Kidney (tissue), 13 donors: ENCODE measurements at regions not wholly inside any gene's neighbourhood (a gene's known extent, or its start where the extent isn't known, plus 50 kb on each side); places are given as distances from the start of the nearest gene placed in this dataset.

ENCODE experiments used
- DNase-seq, 5 donors: peaks; one replicate each; pipeline ENCODE4 v3.0.0-alpha.2; 2013 to 2020
- FAIRE-seq: peaks from 2 replicates; lab custom pipeline; 2012; peaks lifted over from hg19 to GRCh38; lab: Jason Lieb, UNC
- H3K27ac ChIP-seq, 2 donors: one replicate each; pipeline ENCODE4 v1.7.0; 2013; ENCODE audit warnings: low read depth in 2 of 2, low read length in 2 of 2, inconsistent platforms in 1 of 2
- H3K27me3 ChIP-seq: one replicate; pipeline ENCODE4 v1.7.1; 2013; ENCODE audit warnings: low read length, inconsistent platforms; ENCODE audit not compliant: control insufficient read depth, insufficient read depth
- H3K36me3 ChIP-seq, 3 donors: one replicate each; pipeline versions ENCODE4 v1.7.0 to v1.7.1; 2013; ENCODE audit warnings: low read length in 3 of 3, control low read depth in 1 of 3, inconsistent platforms in 1 of 3; ENCODE audit not compliant: insufficient read depth in 3 of 3, control insufficient read depth in 2 of 3
- H3K4me1 ChIP-seq, 3 donors: one replicate each; pipeline versions ENCODE4 v1.7.0 to v1.7.1; 2013; ENCODE audit warnings: low read length in 3 of 3, inconsistent platforms in 1 of 3, low read depth in 1 of 3; ENCODE audit not compliant: control insufficient read depth in 2 of 3, insufficient read depth in 2 of 3
- H3K4me3 ChIP-seq, 3 donors: one replicate each; pipeline versions ENCODE4 v1.7.0 to v1.8.1; 2013; ENCODE audit warnings: low read length in 3 of 3, control low read depth in 1 of 3, inconsistent platforms in 1 of 3
- H3K9ac ChIP-seq, 3 donors: one replicate each; pipeline versions ENCODE4 v1.7.0 to v1.7.1; 2013; ENCODE audit warnings: low read length in 3 of 3, control low read depth in 1 of 3, inconsistent platforms in 1 of 3
- H3K9me3 ChIP-seq, 3 donors: one replicate each; pipeline versions ENCODE4 v1.7.0 to v1.7.1; 2013; ENCODE audit warnings: low read length in 3 of 3, control low read depth in 1 of 3, inconsistent platforms in 1 of 3; ENCODE audit not compliant: control insufficient read depth in 2 of 3, insufficient read depth in 1 of 3
- intact Hi-C: fragments of 100-400 bp; cut with DNase I; formaldehyde crosslinking; loops from one replicate; pipeline ENCODE4 v1.11.1; 2022
- TF ChIP-seq, protein P1 (sequence below): IDR thresholded peaks from 3 replicates; pipeline ENCODE4 v1.5.1; 2012; ENCODE audit warnings: mild to moderate bottlenecking, moderate library complexity, borderline replicate concordance; ENCODE audit not compliant: insufficient read depth; ENCODE audit errors: extremely low read depth
- donor health status: control.
- donor health status: control.
- donor health status: control.
- donor health status: control.
- donor health status: control.
- donor health status: DM: yes; HTN: yes; CAD: no.
- donor health status: Normal renal cell carcinoma (clear cell type).

GRCh38 chr3:135349254-135349948 is 554.3 kb downstream of the EPHB1 start:
- Histone ChIP-seq H3K27me3 (no peaks in the 10 kb centered on the region), H3K4me3 (no peak overlapping the region), H3K27ac (no peak overlapping the region), H3K9me3 (no peaks in the 10 kb centered on the region), H3K9ac (no peak overlapping the region), H3K36me3 (no peaks in the 10 kb centered on the region), H3K4me1 (no peaks in the 10 kb centered on the region)
- FAIRE-seq (no peak), DNase-seq (no peak)
- TF ChIP-seq, protein P1, sequence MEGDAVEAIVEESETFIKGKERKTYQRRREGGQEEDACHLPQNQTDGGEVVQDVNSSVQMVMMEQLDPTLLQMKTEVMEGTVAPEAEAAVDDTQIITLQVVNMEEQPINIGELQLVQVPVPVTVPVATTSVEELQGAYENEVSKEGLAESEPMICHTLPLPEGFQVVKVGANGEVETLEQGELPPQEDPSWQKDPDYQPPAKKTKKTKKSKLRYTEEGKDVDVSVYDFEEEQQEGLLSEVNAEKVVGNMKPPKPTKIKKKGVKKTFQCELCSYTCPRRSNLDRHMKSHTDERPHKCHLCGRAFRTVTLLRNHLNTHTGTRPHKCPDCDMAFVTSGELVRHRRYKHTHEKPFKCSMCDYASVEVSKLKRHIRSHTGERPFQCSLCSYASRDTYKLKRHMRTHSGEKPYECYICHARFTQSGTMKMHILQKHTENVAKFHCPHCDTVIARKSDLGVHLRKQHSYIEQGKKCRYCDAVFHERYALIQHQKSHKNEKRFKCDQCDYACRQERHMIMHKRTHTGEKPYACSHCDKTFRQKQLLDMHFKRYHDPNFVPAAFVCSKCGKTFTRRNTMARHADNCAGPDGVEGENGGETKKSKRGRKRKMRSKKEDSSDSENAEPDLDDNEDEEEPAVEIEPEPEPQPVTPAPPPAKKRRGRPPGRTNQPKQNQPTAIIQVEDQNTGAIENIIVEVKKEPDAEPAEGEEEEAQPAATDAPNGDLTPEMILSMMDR: no peak
- intact Hi-C loops: no loop called here

DNA sequence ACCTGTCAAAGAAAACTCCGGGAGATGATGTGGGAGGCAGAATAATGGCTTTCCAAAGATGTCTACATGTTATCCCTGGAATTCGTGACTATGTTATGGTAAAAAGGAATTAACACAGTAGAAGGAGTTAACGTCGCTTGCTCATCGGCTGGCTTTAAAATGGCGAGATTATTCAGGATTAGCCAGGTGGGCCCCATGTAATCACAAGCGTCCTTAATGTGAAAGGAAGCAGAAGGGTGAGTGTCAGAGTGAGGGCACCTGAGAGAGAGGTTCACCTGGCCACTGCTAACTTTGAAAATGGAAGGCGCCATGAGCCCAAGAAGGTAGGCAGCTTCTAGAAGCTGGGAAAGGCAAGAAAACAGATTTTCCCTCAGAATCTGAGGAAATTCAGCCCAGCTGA is 557.2 kb downstream of the EPHB1 start:
- no peak overlapping the region for H3K9ac ChIP-seq
- no peaks in the 10 kb centered on the region for H3K27me3 ChIP-seq
- no peak overlapping the region for H3K27ac ChIP-seq
- no peaks in the 10 kb centered on the region for H3K4me1 ChIP-seq
- intact Hi-C loops: no loop called here
- TF ChIP-seq, protein P1: no peak
- no peaks in the 10 kb centered on the region for H3K9me3 ChIP-seq
- H3K4me3 ChIP-seq: no peak overlapping the region
- no peaks in the 10 kb centered on the region for H3K36me3 ChIP-seq
- FAIRE-seq (no peak), DNase-seq (no peak)

DNA sequence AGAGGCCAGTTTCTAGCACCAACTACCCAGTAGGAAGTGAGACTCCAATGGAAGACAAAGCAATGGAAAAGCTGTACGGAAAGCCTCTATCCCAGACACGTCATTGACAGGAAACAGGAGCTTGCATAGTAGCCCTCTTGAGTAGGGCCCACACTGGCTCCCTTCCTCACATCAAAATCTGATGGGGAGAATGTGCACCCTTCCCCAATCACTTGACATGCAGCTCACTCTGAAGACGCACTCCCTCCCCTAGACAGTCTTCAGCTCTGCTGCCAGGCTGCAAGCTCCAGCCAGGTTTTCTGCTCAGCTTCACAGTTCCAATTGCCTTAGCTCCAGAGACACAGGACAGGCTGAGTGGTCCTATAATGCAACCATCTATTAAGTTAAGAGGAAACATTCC is 567.8 kb downstream of the EPHB1 start:
- no peak for FAIRE-seq

More for the DNA sequence above, 567.8 kb downstream of the EPHB1 start:
- intact Hi-C loops: no loop called here
- Histone ChIP-seq H3K4me1 (peaks cover 0 to 4% (median 0%) of the 10 kb centered on the region in 3 donors), H3K27me3 (no peaks in the 10 kb centered on the region), H3K9ac (no peak overlapping the region), H3K27ac (no peak overlapping the region), H3K36me3 (no peaks in the 10 kb centered on the region), H3K4me3 (no peak overlapping the region), H3K9me3 (no peaks in the 10 kb centered on the region)
- TF ChIP-seq, protein P1: no peak
- DNase-seq: no peak
